ENCODE measurements at regions not wholly inside any gene's neighbourhood (a gene's known extent, or its start where the extent isn't known, plus 50 kb on each side); places are given as distances from the start of the nearest gene placed in this dataset.

GRCh38 chr1:81242103-81242502 is 558.6 kb upstream of the ADGRL2 start:
- Histone ChIP-seq H3K4me3 (ENCODE audit: low read depth in 2 of 2, low read length in 2 of 2) (no peak overlapping the region), H3K36me3 (ENCODE audit: control insufficient read depth, insufficient read depth, low read length) (no peaks in the 10 kb centered on the region), H3K9me3 (ENCODE audit: control insufficient read depth, insufficient read depth, low read depth, low read length) (no peaks in the 10 kb centered on the region), H3K27ac (ENCODE audit: low read length) (no peak overlapping the region), H3K4me1 (ENCODE audit: control insufficient read depth, insufficient read depth, low read length) (no peaks in the 10 kb centered on the region), H3K27me3 (ENCODE audit: control insufficient read depth, insufficient read depth, low read length) (no peaks in the 10 kb centered on the region)
- no TSS peak for BruUV-seq (replicated peaks)
- ChIA-PET CTCF (no interaction called here), POLR2A (no interaction called here)
- TF ChIP-seq POLR2AphosphoS5 (IDR thresholded peaks at IDR 0.05; ENCODE audit: low read depth, low read length) (no peak), TCF7L2 (IDR thresholded peaks at IDR 0.05; ENCODE audit: low read depth, low read length) (no peak), CTCF (IDR thresholded peaks at IDR 0.05) (no peak), SIN3A (IDR thresholded peaks at IDR 0.05; ENCODE audit: borderline replicate concordance, insufficient read depth, low read depth, low read length) (no peak)
- TF ChIP-seq, protein P1, sequence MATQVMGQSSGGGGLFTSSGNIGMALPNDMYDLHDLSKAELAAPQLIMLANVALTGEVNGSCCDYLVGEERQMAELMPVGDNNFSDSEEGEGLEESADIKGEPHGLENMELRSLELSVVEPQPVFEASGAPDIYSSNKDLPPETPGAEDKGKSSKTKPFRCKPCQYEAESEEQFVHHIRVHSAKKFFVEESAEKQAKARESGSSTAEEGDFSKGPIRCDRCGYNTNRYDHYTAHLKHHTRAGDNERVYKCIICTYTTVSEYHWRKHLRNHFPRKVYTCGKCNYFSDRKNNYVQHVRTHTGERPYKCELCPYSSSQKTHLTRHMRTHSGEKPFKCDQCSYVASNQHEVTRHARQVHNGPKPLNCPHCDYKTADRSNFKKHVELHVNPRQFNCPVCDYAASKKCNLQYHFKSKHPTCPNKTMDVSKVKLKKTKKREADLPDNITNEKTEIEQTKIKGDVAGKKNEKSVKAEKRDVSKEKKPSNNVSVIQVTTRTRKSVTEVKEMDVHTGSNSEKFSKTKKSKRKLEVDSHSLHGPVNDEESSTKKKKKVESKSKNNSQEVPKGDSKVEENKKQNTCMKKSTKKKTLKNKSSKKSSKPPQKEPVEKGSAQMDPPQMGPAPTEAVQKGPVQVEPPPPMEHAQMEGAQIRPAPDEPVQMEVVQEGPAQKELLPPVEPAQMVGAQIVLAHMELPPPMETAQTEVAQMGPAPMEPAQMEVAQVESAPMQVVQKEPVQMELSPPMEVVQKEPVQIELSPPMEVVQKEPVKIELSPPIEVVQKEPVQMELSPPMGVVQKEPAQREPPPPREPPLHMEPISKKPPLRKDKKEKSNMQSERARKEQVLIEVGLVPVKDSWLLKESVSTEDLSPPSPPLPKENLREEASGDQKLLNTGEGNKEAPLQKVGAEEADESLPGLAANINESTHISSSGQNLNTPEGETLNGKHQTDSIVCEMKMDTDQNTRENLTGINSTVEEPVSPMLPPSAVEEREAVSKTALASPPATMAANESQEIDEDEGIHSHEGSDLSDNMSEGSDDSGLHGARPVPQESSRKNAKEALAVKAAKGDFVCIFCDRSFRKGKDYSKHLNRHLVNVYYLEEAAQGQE (IDR thresholded peaks at IDR 0.05; ENCODE audit: insufficient read depth in 1 of 2, low read depth in 2 of 2, low read length in 1 of 2) = no peak
- ATAC-seq (no peak), DNase-seq (ENCODE audit: low read depth, low spot score) (no peak)
- intact Hi-C loops (cut with micrococcal nuclease; ENCODE audit: unreplicated experiment) = no loop called here
- in situ Hi-C loops (cut with HindIII; ENCODE audit: low pct_unique_long_range_greater_than_20kb, low sequenced_read_pairs) = no loop called here

DNA sequence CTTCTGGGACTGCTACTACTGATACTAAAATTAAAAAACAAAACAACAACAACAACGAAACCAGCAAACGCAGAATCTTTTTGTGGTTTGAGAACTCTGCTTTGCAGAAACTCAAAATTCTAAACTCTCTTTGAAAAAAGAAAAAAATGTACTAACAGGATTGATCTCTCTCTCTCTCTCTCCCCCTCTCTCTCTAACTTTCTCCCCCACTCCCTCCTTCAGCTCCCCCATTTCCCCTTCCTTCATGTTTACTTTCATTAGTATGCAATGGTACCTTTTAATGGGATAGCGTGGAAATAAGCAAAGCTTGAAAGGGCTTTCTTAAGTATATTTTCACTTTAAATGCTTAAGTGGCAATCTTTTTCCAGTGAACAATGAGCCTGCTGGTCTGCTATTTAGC is 562.6 kb upstream of the ADGRL2 start:
- Histone ChIP-seq H3K36me3 (ENCODE audit: control insufficient read depth, insufficient read depth, low read length) (no peaks in the 10 kb centered on the region), H3K27ac (ENCODE audit: low read length) (no peak overlapping the region), H3K4me3 (ENCODE audit: low read depth in 2 of 2, low read length in 2 of 2) (peak overlapping the region; percentile 26 to 37), H3K27me3 (ENCODE audit: control insufficient read depth, insufficient read depth, low read length) (no peaks in the 10 kb centered on the region), H3K4me1 (ENCODE audit: control insufficient read depth, insufficient read depth, low read length) (no peaks in the 10 kb centered on the region), H3K9me3 (ENCODE audit: control insufficient read depth, insufficient read depth, low read depth, low read length) (no peaks in the 10 kb centered on the region)
- no TSS peak for BruUV-seq (replicated peaks)
- in situ Hi-C loops (cut with HindIII; ENCODE audit: low pct_unique_long_range_greater_than_20kb, low sequenced_read_pairs) (no loop called here), intact Hi-C loops (cut with micrococcal nuclease; ENCODE audit: unreplicated experiment) (no loop called here)
- no peak for ATAC-seq
- no peak for TF ChIP-seq TCF7L2 (IDR thresholded peaks at IDR 0.05; ENCODE audit: low read depth, low read length)
- no peak for TF ChIP-seq CTCF (IDR thresholded peaks at IDR 0.05)
- no peak for TF ChIP-seq POLR2AphosphoS5 (IDR thresholded peaks at IDR 0.05; ENCODE audit: low read depth, low read length)
- TF ChIP-seq, protein P1 (IDR thresholded peaks at IDR 0.05; ENCODE audit: insufficient read depth in 1 of 2, low read depth in 2 of 2, low read length in 1 of 2) = no peak
- no peak for TF ChIP-seq SIN3A (IDR thresholded peaks at IDR 0.05; ENCODE audit: borderline replicate concordance, insufficient read depth, low read depth, low read length)
- ChIA-PET POLR2A (no interaction called here), CTCF (no interaction called here)
- no peak for DNase-seq (ENCODE audit: low read depth, low spot score)

All from Panc1 (cell line).